Stimulated activated naive CD8-positive, alpha-beta T cell treated with anti-CD3 and anti-CD28 coated beads, Interleukin-15, Interleukin-2, amounts not matched to agents 100 U/mL and 50 U/mL, for 24 hours (primary cell): ENCODE measurements at regions not wholly inside any gene's neighbourhood (a gene's known extent, or its start where the extent isn't known, plus 50 kb on each side); places are given as distances from the start of the nearest gene placed in this dataset.

Experiments
- ATAC-seq: fragments of 150-1000 bp; cut with Tn5 transposase; one replicate; pipeline ENCODE4 v1.10.0; 2021
- DNase-seq: peaks from one replicate; pipeline ENCODE4 v3.0.0; 2021

GRCh38 chr16:64468515-64469090 is 653.3 kb downstream of the CDH11 start:
- no peak for DNase-seq
- ATAC-seq = no peak

- no peak for ATAC-seq
- DNase-seq = no peak
Observed at GRCh38 chr16:64459821-64460220, 662.0 kb downstream of the CDH11 start.

GRCh38 chr16:64459402-64459801 is 662.5 kb downstream of the CDH11 start:
- DNase-seq = no peak

GRCh38 chr16:64455275-64455674 is 666.6 kb downstream of the CDH11 start:
- no peak for DNase-seq
- ATAC-seq = no peak

More at GRCh38 chr16:64459402-64459801, 662.5 kb downstream of the CDH11 start:
- no peak for ATAC-seq

GRCh38 chr16:64453646-64454045 is 668.2 kb downstream of the CDH11 start:
- ATAC-seq = no peak
- no peak for DNase-seq

- ATAC-seq = no peak
- DNase-seq = no peak
Observed at GRCh38 chr16:64452446-64452845, 669.4 kb downstream of the CDH11 start.

GRCh38 chr16:64450177-64450576 is 671.7 kb downstream of the CDH11 start:
- DNase-seq = no peak
- no peak for ATAC-seq

- no peak for ATAC-seq
- DNase-seq = no peak
Observed at GRCh38 chr16:64449506-64449905, 672.4 kb downstream of the CDH11 start.

GRCh38 chr16:64445649-64446048 is 676.2 kb downstream of the CDH11 start:
- DNase-seq = no peak
- no peak for ATAC-seq

DNA sequence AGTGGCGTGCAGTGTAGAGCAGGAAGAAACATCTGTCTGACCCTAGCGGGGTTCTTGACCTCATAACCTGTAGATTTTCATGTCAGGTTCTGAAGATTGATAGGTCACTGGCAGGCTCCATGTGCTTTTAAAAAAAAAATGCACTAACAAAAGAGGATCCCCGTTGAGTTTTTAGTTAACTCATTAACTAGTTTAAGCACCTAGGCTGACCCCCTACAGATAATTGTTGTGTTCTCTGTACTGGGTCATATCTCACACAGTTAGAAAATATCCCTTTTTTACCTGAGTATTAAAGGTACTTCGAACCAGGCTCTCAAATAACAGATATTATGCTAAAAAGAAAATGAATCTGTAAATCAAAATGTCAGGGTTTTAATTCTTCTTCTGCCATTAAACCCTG is 676.6 kb downstream of the CDH11 start:
- ATAC-seq (no peak), DNase-seq (no peak)

DNA sequence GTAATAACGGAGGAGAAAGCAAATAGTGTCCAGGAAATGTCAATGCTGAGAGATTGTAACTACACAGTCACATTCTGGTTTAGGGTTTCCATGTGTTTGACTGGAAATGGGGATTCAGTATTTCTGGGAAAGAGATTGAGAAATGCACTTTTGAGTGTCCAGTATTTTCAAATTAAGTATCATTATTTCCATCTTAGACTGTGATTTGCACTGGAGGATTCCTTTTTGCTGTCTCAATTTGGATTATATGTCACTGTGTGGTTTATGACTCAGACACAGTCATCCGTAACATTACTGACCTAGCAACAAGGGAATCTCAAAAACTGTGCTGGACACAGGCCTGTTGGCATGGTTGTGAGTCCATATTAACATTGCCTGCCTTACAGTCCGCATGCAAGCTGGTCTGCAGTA is 681.4 kb downstream of the CDH11 start:
- no peak for DNase-seq
- no peak for ATAC-seq

DNA sequence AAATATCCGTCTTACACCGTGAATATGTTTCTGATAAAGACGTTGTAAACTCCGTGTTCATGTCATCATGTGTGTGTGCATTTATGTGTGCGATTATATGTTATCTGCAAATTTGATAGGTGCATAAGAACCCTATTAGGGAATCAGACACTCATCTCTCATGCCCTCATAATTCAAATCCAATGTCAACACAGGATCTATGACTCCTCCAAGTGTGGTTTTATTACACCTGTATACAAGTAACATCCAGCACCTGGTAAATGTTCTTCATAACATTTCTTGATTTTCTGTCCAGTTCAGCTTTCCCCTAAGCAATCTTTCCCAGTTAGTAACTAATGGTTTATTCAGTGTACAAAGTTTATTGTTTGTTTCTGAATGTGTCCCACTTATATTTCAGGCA is 681.9 kb downstream of the CDH11 start:
- DNase-seq = no peak
- no peak for ATAC-seq

- ATAC-seq = no peak
- DNase-seq = no peak
Observed at GRCh38 chr16:64437706-64438324, 684.0 kb downstream of the CDH11 start.

GRCh38 chr16:64434526-64435069 is 687.3 kb downstream of the CDH11 start:
- no peak for ATAC-seq
- no peak for DNase-seq

DNA sequence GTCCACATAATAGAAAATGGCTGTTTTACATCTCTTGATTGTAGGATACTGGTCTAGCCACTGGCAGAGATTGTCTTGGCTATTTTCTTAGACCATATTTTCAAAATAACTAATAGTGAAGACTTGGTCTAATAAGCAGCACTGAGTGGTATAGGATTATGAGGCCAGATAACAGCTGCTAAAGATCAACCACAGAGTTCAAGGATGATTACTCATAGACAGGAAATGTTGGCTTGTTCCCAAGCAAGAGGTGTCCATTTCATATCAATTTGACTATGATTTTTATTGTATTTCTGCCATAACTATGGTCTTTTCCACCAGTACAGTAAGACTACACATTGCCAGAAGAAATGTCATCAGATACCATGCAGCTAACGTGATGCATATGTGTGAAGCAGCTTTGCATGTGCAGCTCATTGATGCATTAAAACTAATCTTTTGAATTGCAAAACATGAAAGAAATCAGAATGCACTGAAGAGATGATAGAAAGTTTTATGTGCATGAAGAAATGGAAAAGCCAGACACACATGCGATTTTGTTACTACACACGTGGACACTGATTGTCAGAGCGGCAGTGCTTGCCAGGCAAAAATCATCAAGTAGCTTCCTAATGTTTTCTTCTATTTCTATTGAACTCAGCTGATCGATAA is 693.3 kb downstream of the CDH11 start:
- DNase-seq (no peak), ATAC-seq (no peak)

GRCh38 chr16:64426131-64426666 is 695.7 kb downstream of the CDH11 start:
- DNase-seq (no peak), ATAC-seq (no peak)

GRCh38 chr16:64425381-64425780 is 696.5 kb downstream of the CDH11 start:
- ATAC-seq (no peak), DNase-seq (no peak)

GRCh38 chr16:64422259-64422658 is 699.6 kb downstream of the CDH11 start:
- ATAC-seq (no peak), DNase-seq (no peak)

DNA sequence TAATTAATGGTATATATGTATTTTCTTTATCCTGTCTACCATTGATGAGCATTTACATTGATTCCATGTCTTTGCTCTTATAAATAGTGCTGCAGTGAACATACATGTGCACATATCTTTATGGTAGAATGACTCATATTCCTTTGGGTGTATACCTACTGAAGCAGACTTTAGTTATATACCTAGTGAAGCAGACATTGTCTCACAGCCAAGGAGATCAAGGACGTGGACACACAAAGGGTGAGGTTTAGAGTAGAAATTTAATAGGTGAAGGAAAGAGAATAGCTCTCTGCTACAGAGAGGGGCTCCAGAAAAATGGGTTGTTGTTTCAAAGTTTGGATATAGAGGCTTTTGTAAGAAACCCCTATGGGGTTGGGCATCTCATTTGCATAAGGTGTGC is 700.3 kb downstream of the CDH11 start:
- DNase-seq = no peak

DNA sequence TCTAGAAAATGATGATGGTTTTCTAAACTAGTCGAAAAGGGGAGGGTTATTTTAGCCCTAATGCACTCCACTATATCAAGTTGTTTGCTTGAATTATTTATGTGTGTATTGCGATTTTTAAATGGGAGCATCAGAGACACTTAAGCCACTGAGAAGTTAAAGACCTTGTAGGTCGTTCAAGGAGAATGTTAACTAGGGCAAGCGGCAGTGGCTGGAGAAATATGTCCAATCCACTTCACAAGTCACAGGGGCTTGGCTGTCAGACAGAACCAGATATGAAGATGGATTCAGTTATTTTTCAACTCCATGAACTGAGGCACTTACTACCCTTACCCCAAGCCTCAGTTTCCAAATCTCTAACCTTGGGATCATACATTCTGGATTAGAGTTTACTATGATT is 702.0 kb downstream of the CDH11 start:
- no peak for DNase-seq
- no peak for ATAC-seq

More for the DNA sequence above, 700.3 kb downstream of the CDH11 start:
- no peak for ATAC-seq

DNA sequence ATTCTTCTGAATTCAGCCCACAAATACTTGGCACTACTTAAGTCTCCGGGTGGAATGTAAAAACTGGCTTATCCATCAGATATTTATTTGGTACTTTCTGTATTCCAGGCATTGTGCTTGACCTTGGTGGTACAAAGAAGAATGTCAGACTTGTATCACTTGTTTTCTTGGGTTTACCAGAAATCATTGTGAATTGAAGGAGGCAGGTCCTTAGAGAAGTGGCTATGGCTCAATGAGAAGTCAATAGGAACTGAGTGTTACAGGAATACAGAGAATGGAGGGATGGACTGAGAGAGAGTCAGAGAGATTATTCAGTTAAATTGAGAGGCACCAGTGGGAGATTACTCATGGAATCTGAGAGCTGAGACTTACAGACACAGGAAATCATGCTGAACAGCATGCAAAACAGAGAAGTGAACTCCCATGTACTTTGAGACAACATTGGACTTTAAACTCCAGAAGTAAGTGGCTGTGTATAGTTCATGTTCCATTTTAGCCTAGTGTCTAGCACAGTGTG is 704.1 kb downstream of the CDH11 start:
- ATAC-seq (no peak), DNase-seq (no peak)

GRCh38 chr16:64416216-64417005 is 705.5 kb downstream of the CDH11 start:
- ATAC-seq (no peak), DNase-seq (no peak)
